Panc1 (cell line): ENCODE measurements at regions not wholly inside any gene's neighbourhood (a gene's known extent, or its start where the extent isn't known, plus 50 kb on each side); places are given as distances from the start of the nearest gene placed in this dataset.

ENCODE experiments used
- ATAC-seq: fragments of 200-7000 bp; cut with Tn5 transposase; 2 replicates; pipeline ENCODE4 v1.9.1; 2020; ENCODE audit warnings: mild to moderate bottlenecking, moderate library complexity
- BruUV-seq: library from RNA; stranded (reverse); fragments of 400-500 nt; replicated peaks from 2 replicates; lab custom pipeline; 2021; lab: Mats Ljungman, UMichigan
- CTCF ChIA-PET: fragments of 300-600 bp; sonication (Branson Sonifier 250); formaldehyde crosslinking; loops from one replicate; lab custom pipeline; 2022; ENCODE audit warnings: antibody characterized with exemption; lab: Charles Lee
- POLR2A ChIA-PET: fragments of 300-600 bp; sonication (Branson Sonifier 250); formaldehyde crosslinking; loops from one replicate; lab custom pipeline; 2022; ENCODE audit warnings: antibody characterized with exemption; lab: Charles Lee
- DNase-seq: peaks from one replicate; pipeline ENCODE4 v3.0.0-alpha.2; 2010; ENCODE audit warnings: low read depth, low spot score
- H3K27ac ChIP-seq: 2 replicates; pipeline ENCODE4 v1.5.1; 2011; ENCODE audit warnings: mild to moderate bottlenecking, low read length, inconsistent platforms
- H3K27me3 ChIP-seq: fragments of 200-500 bp; sonication (Bioruptor generic); 2 replicates; pipeline ENCODE4 v1.6.0; 2014; ENCODE audit warnings: low read length, inconsistent platforms; ENCODE audit not compliant: control insufficient read depth, insufficient read depth
- H3K36me3 ChIP-seq: fragments of 200-500 bp; sonication (Bioruptor generic); 2 replicates; pipeline ENCODE4 v1.5.1; 2014; ENCODE audit warnings: inconsistent platforms, mild to moderate bottlenecking, low read length, moderate library complexity; ENCODE audit not compliant: control insufficient read depth, insufficient read depth
- H3K4me1 ChIP-seq: 2 replicates; pipeline ENCODE4 v1.5.1; 2011; ENCODE audit warnings: inconsistent platforms, mild to moderate bottlenecking, low read length, moderate library complexity; ENCODE audit not compliant: control insufficient read depth, insufficient read depth
- H3K4me3 ChIP-seq, 2 experiments: 2 replicates each; pipeline ENCODE4 v1.5.1; 2011 to 2012; ENCODE audit warnings: low read depth in 2 of 2, low read length in 2 of 2, mild to moderate bottlenecking in 2 of 2, inconsistent platforms in 1 of 2, moderate library complexity in 1 of 2
- H3K9me3 ChIP-seq: fragments of 200-500 bp; sonication (Bioruptor generic); 2 replicates; pipeline ENCODE4 v1.5.1; 2014; ENCODE audit warnings: low read depth, mild to moderate bottlenecking, inconsistent platforms, low read length, moderate library complexity; ENCODE audit not compliant: control insufficient read depth, insufficient read depth
- CTCF ChIP-seq: fragments of 450-650 bp; IDR thresholded peaks from 2 replicates; pipeline ENCODE4 v1.5.1; 2017; ENCODE audit warnings: mild to moderate bottlenecking
- POLR2AphosphoS5 ChIP-seq: IDR thresholded peaks from 2 replicates; pipeline ENCODE4 v1.6.1; 2012; ENCODE audit warnings: mild to moderate bottlenecking, low read depth, low read length, moderate library complexity
- REST ChIP-seq, 2 experiments: IDR thresholded peaks; 2 replicates each; pipeline ENCODE4 v1.6.1; 2011 to 2012; ENCODE audit warnings: low read depth in 2 of 2, control low read depth in 1 of 2, low read length in 1 of 2, mild to moderate bottlenecking in 1 of 2, moderate library complexity in 1 of 2; ENCODE audit not compliant: insufficient read depth in 1 of 2
- SIN3A ChIP-seq: IDR thresholded peaks from 2 replicates; pipeline ENCODE4 v1.6.1; 2012; ENCODE audit warnings: low read depth, mild to moderate bottlenecking, low read length, moderate library complexity, borderline replicate concordance; ENCODE audit not compliant: insufficient read depth
- TCF7L2 ChIP-seq: IDR thresholded peaks from 2 replicates; pipeline ENCODE4 v1.6.1; 2011; ENCODE audit warnings: mild to moderate bottlenecking, low read depth, low read length, inconsistent platforms
- in situ Hi-C: cut with HindIII; loops from 2 replicates; pipeline ENCODE4 v1.10.0; 2016; ENCODE audit warnings: low sequenced_read_pairs, low pct_unique_long_range_greater_than_20kb
- intact Hi-C: fragments of 100-400 bp; cut with micrococcal nuclease; formaldehyde crosslinking; loops from one replicate; pipeline ENCODE4 v1.10.0; 2022; ENCODE audit not compliant: unreplicated experiment

- BruUV-seq, result no TSS peak
- ATAC-seq (no peak), DNase-seq (no peak)
- intact Hi-C loops (no loop called here), in situ Hi-C loops (no loop called here)
- Histone ChIP-seq H3K4me3 (no peak overlapping the region), H3K27ac (no peak overlapping the region), H3K36me3 (no peaks in the 10 kb centered on the region), H3K27me3 (peaks cover 2% of the 10 kb centered on the region; the same call in 1 of the 2 replicates), H3K9me3 (no peaks in the 10 kb centered on the region), H3K4me1 (no peaks in the 10 kb centered on the region)
- no peak for TF ChIP-seq CTCF
- TF ChIP-seq POLR2AphosphoS5, result no peak
- TF ChIP-seq REST (IDR thresholded peaks at IDR 0.05; ENCODE audit: insufficient read depth in 1 of 2, low read depth in 2 of 2, low read length in 1 of 2), result no peak
- no peak for TF ChIP-seq TCF7L2
- TF ChIP-seq SIN3A, result no peak
- ChIA-PET POLR2A (no interaction called here), CTCF (no interaction called here)
These were observed 86.2 kb downstream of the SMIM21 start for GRCh38 chr18:75341267-75341666.

GRCh38 chr18:75339936-75340605 lies 87.4 kb downstream of the SMIM21 start:
- Histone ChIP-seq H3K27ac (no peak overlapping the region), H3K27me3 (peaks cover 2% of the 10 kb centered on the region; the same call in 1 of the 2 replicates), H3K4me1 (no peaks in the 10 kb centered on the region), H3K36me3 (no peaks in the 10 kb centered on the region), H3K9me3 (no peaks in the 10 kb centered on the region), H3K4me3 (no peak overlapping the region)
- intact Hi-C loops, result no loop called here
- CTCF ChIA-PET, result no interaction called here
- ATAC-seq (no peak), DNase-seq (no peak)
- TF ChIP-seq SIN3A (no peak), TCF7L2 (no peak), CTCF (no peak), REST (IDR thresholded peaks at IDR 0.05; ENCODE audit: insufficient read depth in 1 of 2, low read depth in 2 of 2, low read length in 1 of 2) (no peak), POLR2AphosphoS5 (no peak)
- BruUV-seq, result no TSS peak
- in situ Hi-C loops, result no loop called here
- POLR2A ChIA-PET, result no interaction called here
